HEK293 (cell line): ENCODE measurements at regions not wholly inside any gene's neighbourhood (a gene's known extent, or its start where the extent isn't known, plus 50 kb on each side); places are given as distances from the start of the nearest gene placed in this dataset.

Experiments
- CTCF ChIA-PET: fragments of 350-600 bp; formaldehyde crosslinking; extraction: SDS; loops from one replicate; lab custom pipeline; 2021; ENCODE audit warnings: antibody characterized with exemption; lab: Yijun Ruan, JAX
- POLR2A ChIA-PET: fragments of 300-600 bp; formaldehyde crosslinking; extraction: SDS; loops from one replicate; lab custom pipeline; 2020; ENCODE audit warnings: antibody characterized with exemption, inconsistent platforms; lab: Yijun Ruan, JAX
- H3K27ac ChIP-seq: fragments of 200-500 bp; sonication (Bioruptor generic); 2 replicates; pipeline ENCODE4 v1.5.1; 2014; ENCODE audit warnings: low read depth, low read length, control low read depth, inconsistent platforms; ENCODE audit errors: extremely low read depth
- H3K36me3 ChIP-seq, 2 experiments: fragments of 200-500 bp in 1 of 2; sonication (Bioruptor generic) in 1 of 2; 1 replicate in 1 of 2; 2 replicates in 1 of 2; pipeline ENCODE4 v1.5.1; 2014 to 2017; ENCODE audit warnings: inconsistent platforms in 2 of 2, low read length in 2 of 2; ENCODE audit not compliant: control insufficient read depth in 2 of 2, insufficient read depth in 1 of 2
- H3K4me1 ChIP-seq: fragments of 200-500 bp; sonication (Bioruptor generic); 2 replicates; pipeline ENCODE4 v1.5.1; 2014; ENCODE audit warnings: mild to moderate bottlenecking, low read length, inconsistent platforms; ENCODE audit not compliant: control insufficient read depth, insufficient read depth
- H3K4me3 ChIP-seq: 2 replicates; pipeline ENCODE4 v1.5.1; 2011; ENCODE audit warnings: low read depth, mild to moderate bottlenecking, control low read depth, low read length, moderate library complexity
- H3K9me3 ChIP-seq: fragments of 200-500 bp; sonication (Bioruptor generic); 2 replicates; pipeline ENCODE4 v1.5.1; 2014; ENCODE audit warnings: low read depth, low read length, inconsistent platforms; ENCODE audit not compliant: control insufficient read depth, insufficient read depth
- INSM2 ChIP-seq: fragments of 450-650 bp; formaldehyde crosslinking; IDR thresholded peaks from 2 replicates; pipeline ENCODE4 v1.5.1; 2016; ENCODE audit warnings: missing biosample characterization, missing genetic modification characterization
- MEIS1 ChIP-seq: sonication (generic); formaldehyde crosslinking; IDR thresholded peaks from 2 replicates; pipeline ENCODE4 v1.8.1; 2022; ENCODE audit warnings: missing genetic modification reagents, mild to moderate bottlenecking, borderline replicate concordance
- OSR2 ChIP-seq: fragments of 450-650 bp; formaldehyde crosslinking; IDR thresholded peaks from 2 replicates; pipeline ENCODE4 v1.5.1; 2016; ENCODE audit warnings: missing biosample characterization, missing genetic modification characterization
- OVOL3 ChIP-seq: fragments of 450-650 bp; formaldehyde crosslinking; IDR thresholded peaks from 2 replicates; pipeline ENCODE4 v1.5.1; 2016; ENCODE audit warnings: missing biosample characterization, missing genetic modification characterization
- PRDM6 ChIP-seq: fragments of 450-650 bp; formaldehyde crosslinking; IDR thresholded peaks from 2 replicates; pipeline ENCODE4 v1.5.1; 2017; ENCODE audit warnings: missing biosample characterization, missing genetic modification characterization
- TRIM28 ChIP-seq: IDR thresholded peaks from 2 replicates; pipeline ENCODE4 v1.6.1; 2011; ENCODE audit warnings: low read length, control low read depth, borderline replicate concordance
- ZBTB49 ChIP-seq: fragments of 450-650 bp; formaldehyde crosslinking; IDR thresholded peaks from 2 replicates; pipeline ENCODE4 v1.5.1; 2016; ENCODE audit warnings: missing biosample characterization, missing genetic modification characterization, low read depth
- ZBTB8A ChIP-seq: fragments of 450-650 bp; formaldehyde crosslinking; IDR thresholded peaks from 2 replicates; pipeline ENCODE4 v1.5.1; 2016; ENCODE audit warnings: missing biosample characterization, missing genetic modification characterization
- ZFP3 ChIP-seq: fragments of 450-650 bp; formaldehyde crosslinking; IDR thresholded peaks from 2 replicates; pipeline ENCODE4 v1.5.1; 2016; ENCODE audit warnings: low read depth, missing biosample characterization, missing genetic modification characterization
- ZFP41 ChIP-seq: fragments of 450-650 bp; formaldehyde crosslinking; IDR thresholded peaks from 2 replicates; pipeline ENCODE4 v1.5.1; 2016; ENCODE audit warnings: missing biosample characterization, missing genetic modification characterization, borderline replicate concordance
- ZNF155 ChIP-seq: fragments of 450-650 bp; formaldehyde crosslinking; IDR thresholded peaks from 2 replicates; pipeline ENCODE4 v1.5.1; 2016; ENCODE audit warnings: missing biosample characterization, missing genetic modification characterization
- ZNF16 ChIP-seq: fragments of 450-650 bp; formaldehyde crosslinking; IDR thresholded peaks from 2 replicates; pipeline ENCODE4 v1.5.1; 2016; ENCODE audit warnings: low read depth, missing biosample characterization, missing genetic modification characterization
- ZNF169 ChIP-seq: fragments of 450-650 bp; formaldehyde crosslinking; IDR thresholded peaks from 2 replicates; pipeline ENCODE4 v1.5.1; 2016; ENCODE audit warnings: missing biosample characterization, missing genetic modification characterization
- ZNF19 ChIP-seq: fragments of 450-650 bp; formaldehyde crosslinking; IDR thresholded peaks from 2 replicates; pipeline ENCODE4; 2016; ENCODE audit warnings: missing biosample characterization, missing genetic modification characterization, low read depth
- ZNF223 ChIP-seq: fragments of 450-650 bp; formaldehyde crosslinking; IDR thresholded peaks from 2 replicates; pipeline ENCODE4 v1.5.1; 2016; ENCODE audit warnings: missing biosample characterization, missing genetic modification characterization
- ZNF248 ChIP-seq: fragments of 450-650 bp; formaldehyde crosslinking; IDR thresholded peaks from 2 replicates; pipeline ENCODE4 v1.5.1; 2017; ENCODE audit warnings: missing biosample characterization, missing genetic modification characterization
- ZNF266 ChIP-seq: fragments of 450-650 bp; formaldehyde crosslinking; IDR thresholded peaks from 2 replicates; pipeline ENCODE4 v1.5.1; 2016; ENCODE audit warnings: missing biosample characterization, missing genetic modification characterization, low read depth
- ZNF324 ChIP-seq: fragments of 450-650 bp; formaldehyde crosslinking; IDR thresholded peaks from 2 replicates; pipeline ENCODE4 v1.5.1; 2016; ENCODE audit warnings: missing biosample characterization, missing genetic modification characterization
- ZNF488 ChIP-seq: fragments of 450-650 bp; formaldehyde crosslinking; IDR thresholded peaks from 2 replicates; pipeline ENCODE4 v1.5.1; 2016; ENCODE audit warnings: missing biosample characterization, missing genetic modification characterization
- ZNF514 ChIP-seq: fragments of 450-650 bp; formaldehyde crosslinking; IDR thresholded peaks from 2 replicates; pipeline ENCODE4 v1.5.1; 2016; ENCODE audit warnings: missing biosample characterization, missing genetic modification characterization
- ZNF529 ChIP-seq: fragments of 450-650 bp; formaldehyde crosslinking; IDR thresholded peaks from 2 replicates; pipeline ENCODE4 v1.5.1; 2017; ENCODE audit warnings: missing genetic modification characterization, missing biosample characterization; ENCODE audit not compliant: insufficient replicate concordance
- ZNF530 ChIP-seq: fragments of 450-650 bp; formaldehyde crosslinking; IDR thresholded peaks from 2 replicates; pipeline ENCODE4 v1.5.1; 2016; ENCODE audit warnings: low read depth, missing biosample characterization, missing genetic modification characterization
- ZNF544 ChIP-seq: fragments of 450-650 bp; formaldehyde crosslinking; IDR thresholded peaks from 2 replicates; pipeline ENCODE4 v1.5.0; 2017; ENCODE audit warnings: missing biosample characterization, missing genetic modification characterization
- ZNF555 ChIP-seq: fragments of 450-650 bp; formaldehyde crosslinking; conservative IDR thresholded peaks from 2 replicates; pipeline ENCODE4 v1.5.1; 2017; ENCODE audit warnings: missing biosample characterization, mild to moderate bottlenecking, missing genetic modification characterization, inconsistent platforms
- ZNF626 ChIP-seq: fragments of 450-650 bp; sonication (Bioruptor Pico); formaldehyde crosslinking; IDR thresholded peaks from 2 replicates; pipeline ENCODE4 v1.5.1; 2018; ENCODE audit warnings: missing biosample characterization, missing genetic modification characterization, inconsistent platforms
- ZNF704 ChIP-seq: fragments of 450-650 bp; formaldehyde crosslinking; IDR thresholded peaks from 2 replicates; pipeline ENCODE4 v1.5.1; 2016; ENCODE audit warnings: missing biosample characterization, missing genetic modification characterization
- ZNF776 ChIP-seq: fragments of 450-650 bp; formaldehyde crosslinking; IDR thresholded peaks from 2 replicates; pipeline ENCODE4 v1.5.0; 2017; ENCODE audit warnings: missing biosample characterization, missing genetic modification characterization, borderline replicate concordance
- ZNF785 ChIP-seq: fragments of 450-650 bp; formaldehyde crosslinking; IDR thresholded peaks from 2 replicates; pipeline ENCODE4 v1.5.1; 2016; ENCODE audit warnings: missing biosample characterization, missing genetic modification characterization

- TF ChIP-seq ZBTB49, result no peak
- TF ChIP-seq MEIS1 (CRISPR knock-in tag), result no peak
- TF ChIP-seq ZNF544 (tag by site-specific recombination), result no peak
- TF ChIP-seq ZFP3 (tag by site-specific recombination), result no peak
- TF ChIP-seq ZNF155, result no peak
- TF ChIP-seq ZFP41 (tag by site-specific recombination), result no peak
- no peak for TF ChIP-seq ZNF19 (tag by site-specific recombination)
- no peak for TF ChIP-seq ZNF488
- no peak for TF ChIP-seq OVOL3 (tag by site-specific recombination)
- TF ChIP-seq ZNF529 (tag by site-specific recombination), result no peak
- no peak for TF ChIP-seq ZNF626 (tag by site-specific recombination)
Observed at GRCh38 chr14:36078080-36078479, 98.4 kb downstream of the PTCSC3 start (continued).

- ChIA-PET POLR2A (no interaction called here), CTCF (interaction anchor here (1.1 kb wide), 1 partner anchor 139 kb away, joined by 3 read pairs; no protein-coding TSS in a partner anchor)
- H3K4me1 ChIP-seq, result no peaks in the 10 kb centered on the region
- TF ChIP-seq ZNF514 (tag by site-specific recombination) (no peak), INSM2 (tag by site-specific recombination) (no peak), ZNF223 (tag by site-specific recombination) (no peak), ZNF324 (tag by site-specific recombination) (no peak), TRIM28 (no peak), ZNF785 (tag by site-specific recombination) (no peak), ZNF266 (tag by site-specific recombination) (no peak), ZNF248 (tag by site-specific recombination) (no peak), ZNF776 (tag by site-specific recombination) (no peak)
- H3K27ac ChIP-seq, result no peak overlapping the region
- H3K4me3 ChIP-seq, result no peak overlapping the region
- no peaks in the 10 kb centered on the region for H3K9me3 ChIP-seq
- no peaks in the 10 kb centered on the region for H3K36me3 ChIP-seq
Observed at GRCh38 chr14:36076197-36076596, 100.3 kb downstream of the PTCSC3 start.

- TF ChIP-seq ZNF704 (tag by site-specific recombination) (no peak), ZNF530 (tag by site-specific recombination) (no peak), ZBTB8A (tag by site-specific recombination) (no peak), ZNF169 (no peak), ZNF16 (no peak), ZNF555 (tag by site-specific recombination) (no peak), OSR2 (tag by site-specific recombination) (no peak), PRDM6 (no peak)
- Histone ChIP-seq H3K27ac (no peak overlapping the region), H3K9me3 (no peaks in the 10 kb centered on the region), H3K4me1 (no peaks in the 10 kb centered on the region), H3K36me3 (no peaks in the 10 kb centered on the region), H3K4me3 (no peak overlapping the region)
- CTCF ChIA-PET, result interaction anchor here (1.1 kb wide), 1 partner anchor 191 kb away, joined by 5 read pairs; no protein-coding TSS in a partner anchor
- POLR2A ChIA-PET, result no interaction called here
Observed at GRCh38 chr14:36075203-36075602, 101.3 kb downstream of the PTCSC3 start.
